ENCODE measurements at regions not wholly inside any gene's neighbourhood (a gene's known extent, or its start where the extent isn't known, plus 50 kb on each side); places are given as distances from the start of the nearest gene placed in this dataset.

GRCh38 chr4:123260653-123261052, 135.9 kb upstream of the SPRY1 start:
- DNase-seq (ENCODE audit: low spot score): no peak
- no TSS peak for BruUV-seq (replicated peaks)
- Histone ChIP-seq H3K4me3 (ENCODE audit: low read depth, low read length, poor library complexity, severe bottlenecking) (no peak overlapping the region), H3K4me1 (ENCODE audit: insufficient read depth, low read length, poor library complexity, severe bottlenecking) (peaks cover 20% of the 10 kb centered on the region), H3K27ac (ENCODE audit: low read depth, low read length, poor library complexity, severe bottlenecking) (no peak overlapping the region), H3K9me3 (ENCODE audit: low read depth, low read length, poor library complexity, severe bottlenecking) (no peaks in the 10 kb centered on the region), H3K27me3 (replicated peaks; ENCODE audit: insufficient read depth, low read depth, low read length, poor library complexity) (no peaks in the 10 kb centered on the region), H3K36me3 (ENCODE audit: insufficient read depth, low read length, poor library complexity, severe bottlenecking) (no peaks in the 10 kb centered on the region)
- intact Hi-C loops (cut with micrococcal nuclease; ENCODE audit: unreplicated experiment): no loop called here
- TF ChIP-seq, protein P1, sequence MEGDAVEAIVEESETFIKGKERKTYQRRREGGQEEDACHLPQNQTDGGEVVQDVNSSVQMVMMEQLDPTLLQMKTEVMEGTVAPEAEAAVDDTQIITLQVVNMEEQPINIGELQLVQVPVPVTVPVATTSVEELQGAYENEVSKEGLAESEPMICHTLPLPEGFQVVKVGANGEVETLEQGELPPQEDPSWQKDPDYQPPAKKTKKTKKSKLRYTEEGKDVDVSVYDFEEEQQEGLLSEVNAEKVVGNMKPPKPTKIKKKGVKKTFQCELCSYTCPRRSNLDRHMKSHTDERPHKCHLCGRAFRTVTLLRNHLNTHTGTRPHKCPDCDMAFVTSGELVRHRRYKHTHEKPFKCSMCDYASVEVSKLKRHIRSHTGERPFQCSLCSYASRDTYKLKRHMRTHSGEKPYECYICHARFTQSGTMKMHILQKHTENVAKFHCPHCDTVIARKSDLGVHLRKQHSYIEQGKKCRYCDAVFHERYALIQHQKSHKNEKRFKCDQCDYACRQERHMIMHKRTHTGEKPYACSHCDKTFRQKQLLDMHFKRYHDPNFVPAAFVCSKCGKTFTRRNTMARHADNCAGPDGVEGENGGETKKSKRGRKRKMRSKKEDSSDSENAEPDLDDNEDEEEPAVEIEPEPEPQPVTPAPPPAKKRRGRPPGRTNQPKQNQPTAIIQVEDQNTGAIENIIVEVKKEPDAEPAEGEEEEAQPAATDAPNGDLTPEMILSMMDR (conservative IDR thresholded peaks at IDR 0.05; ENCODE audit: low read depth, low read length): no peak
- no peak for TF ChIP-seq EZH2 (IDR thresholded peaks at IDR 0.05; ENCODE audit: borderline replicate concordance, low read depth, low read length, poor library complexity, severe bottlenecking)
- CTCF ChIA-PET: no interaction called here
- POLR2A ChIA-PET (ENCODE audit: low non-redundant PET): no interaction called here

DNA sequence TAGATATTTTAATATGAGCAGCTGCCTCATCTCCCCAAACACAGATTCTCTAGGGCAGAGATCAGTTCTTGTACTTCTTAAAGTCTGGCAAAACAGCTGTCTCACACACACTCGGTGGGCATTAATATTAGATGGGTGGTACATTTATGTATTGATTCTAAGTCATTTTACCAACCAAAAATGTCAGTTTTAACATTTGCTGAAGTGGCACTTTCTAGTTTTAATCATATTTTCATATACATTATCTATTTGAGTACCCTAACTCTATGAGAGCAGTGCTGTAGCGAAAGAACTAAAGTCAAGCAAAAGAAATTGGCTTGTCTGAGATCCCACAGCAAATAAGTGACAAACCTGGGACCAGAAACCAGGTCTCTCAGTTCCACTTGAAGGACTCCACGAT, 134.5 kb upstream of the SPRY1 start:
- Histone ChIP-seq H3K36me3 (ENCODE audit: insufficient read depth, low read length, poor library complexity, severe bottlenecking) (no peaks in the 10 kb centered on the region), H3K9me3 (ENCODE audit: low read depth, low read length, poor library complexity, severe bottlenecking) (no peaks in the 10 kb centered on the region), H3K4me3 (ENCODE audit: low read depth, low read length, poor library complexity, severe bottlenecking) (no peak overlapping the region), H3K27ac (ENCODE audit: low read depth, low read length, poor library complexity, severe bottlenecking) (no peak overlapping the region), H3K27me3 (replicated peaks; ENCODE audit: insufficient read depth, low read depth, low read length, poor library complexity) (no peaks in the 10 kb centered on the region), H3K4me1 (ENCODE audit: insufficient read depth, low read length, poor library complexity, severe bottlenecking) (peaks cover 20% of the 10 kb centered on the region)
- POLR2A ChIA-PET (ENCODE audit: low non-redundant PET): no interaction called here
- intact Hi-C loops (cut with micrococcal nuclease; ENCODE audit: unreplicated experiment): no loop called here
- CTCF ChIA-PET: no interaction called here
- no TSS peak for BruUV-seq (replicated peaks)
- no peak for DNase-seq (ENCODE audit: low spot score)
- no peak for TF ChIP-seq EZH2 (IDR thresholded peaks at IDR 0.05; ENCODE audit: borderline replicate concordance, low read depth, low read length, poor library complexity, severe bottlenecking)
- TF ChIP-seq, protein P1 (conservative IDR thresholded peaks at IDR 0.05; ENCODE audit: low read depth, low read length): no peak

DNA sequence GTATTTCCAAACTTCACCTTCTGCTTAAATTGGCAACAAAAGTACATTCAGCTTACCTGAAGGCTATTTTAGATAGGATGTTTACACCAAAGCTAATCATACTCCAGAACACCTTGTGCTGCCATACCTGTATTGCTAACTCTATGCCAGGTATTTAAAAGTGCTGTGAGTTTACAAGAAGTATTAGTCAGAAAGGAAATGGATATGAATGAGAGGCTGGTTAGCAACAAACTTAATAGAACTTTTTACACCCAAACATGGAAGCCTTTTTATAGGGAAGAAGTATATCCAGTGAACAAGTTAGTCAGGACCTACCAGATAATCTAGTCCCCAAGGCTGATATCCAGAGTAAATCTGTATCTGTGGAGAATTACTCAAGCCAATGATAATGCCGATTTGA, 131.2 kb upstream of the SPRY1 start:
- ChIA-PET CTCF (no interaction called here), POLR2A (ENCODE audit: low non-redundant PET) (no interaction called here)
- Histone ChIP-seq H3K27me3 (replicated peaks; ENCODE audit: insufficient read depth, low read depth, low read length, poor library complexity) (no peaks in the 10 kb centered on the region), H3K36me3 (ENCODE audit: insufficient read depth, low read length, poor library complexity, severe bottlenecking) (no peaks in the 10 kb centered on the region), H3K4me1 (ENCODE audit: insufficient read depth, low read length, poor library complexity, severe bottlenecking) (peaks cover 5% of the 10 kb centered on the region), H3K4me3 (ENCODE audit: low read depth, low read length, poor library complexity, severe bottlenecking) (no peak overlapping the region), H3K9me3 (ENCODE audit: low read depth, low read length, poor library complexity, severe bottlenecking) (no peaks in the 10 kb centered on the region), H3K27ac (ENCODE audit: low read depth, low read length, poor library complexity, severe bottlenecking) (no peak overlapping the region)
- BruUV-seq (replicated peaks): no TSS peak
- intact Hi-C loops (cut with micrococcal nuclease; ENCODE audit: unreplicated experiment): no loop called here
- TF ChIP-seq, protein P1 (conservative IDR thresholded peaks at IDR 0.05; ENCODE audit: low read depth, low read length): no peak
- TF ChIP-seq EZH2 (IDR thresholded peaks at IDR 0.05; ENCODE audit: borderline replicate concordance, low read depth, low read length, poor library complexity, severe bottlenecking): no peak
- DNase-seq (ENCODE audit: low spot score): no peak

Measured in A673 (cell line).